K562 (cell line): ENCODE measurements at regions not wholly inside any gene's neighbourhood (a gene's known extent, or its start where the extent isn't known, plus 50 kb on each side); places are given as distances from the start of the nearest gene placed in this dataset.

ENCODE experiments used
- ATAC-seq: fragments of 200-7000 bp; cut with Tn5 transposase; 3 replicates; pipeline ENCODE4 v1.9.1; 2020; ENCODE audit warnings: moderate library complexity
- BruUV-seq: library from RNA; stranded (reverse); fragments of 400-500 nt; replicated peaks from 2 replicates; lab custom pipeline; 2021; lab: Mats Ljungman, UMichigan
- CTCF ChIA-PET: fragments of 300-600 bp; formaldehyde crosslinking; extraction: SDS; loops from one replicate; lab custom pipeline; 2021; ENCODE audit warnings: low intra/inter-chr PET ratio; lab: Yijun Ruan, JAX
- POLR2A ChIA-PET: fragments of 300-600, 350-650 bp; sonication (Branson Sonifier 250); formaldehyde crosslinking; extraction: SDS; loops from one replicate; lab custom pipeline; 2021; ENCODE audit warnings: antibody characterized with exemption, inconsistent platforms; lab: Yijun Ruan, JAX
- DNase-seq, 4 experiments: peaks; one replicate each; pipeline versions ENCODE4 v3.0.0 to v3.0.0-alpha.2; 2011 to 2018; ENCODE audit warnings: low spot score in 3 of 4, mixed read lengths in 3 of 4; ENCODE audit errors: extremely low read depth in 1 of 4
- FAIRE-seq: peaks from 2 replicates; lab custom pipeline; 2011; peaks lifted over from hg19 to GRCh38; lab: Jason Lieb, UNC
- H2AFZ ChIP-seq: 2 replicates; pipeline ENCODE4 v1.6.0; 2011; ENCODE audit warnings: low read depth, low read length, control low read depth, inconsistent platforms
- H3K27ac ChIP-seq: fragments of 200-600 bp; 3 replicates; pipeline ENCODE4 v1.8.0; 2011; ENCODE audit warnings: low read depth, mild to moderate bottlenecking, control low read depth, inconsistent platforms, low read length, moderate library complexity, mixed read lengths; ENCODE audit errors: extremely low read depth
- H3K27me3 ChIP-seq, 2 experiments: fragments of 300-600 bp in 1 of 2; 2 replicates in 1 of 2; 3 replicates in 1 of 2; pipeline versions ENCODE4 v1.6.0 to v1.8.0; 2011; ENCODE audit warnings: inconsistent platforms in 2 of 2, low read length in 2 of 2, mild to moderate bottlenecking in 1 of 2, mixed read lengths in 1 of 2, moderate library complexity in 1 of 2; ENCODE audit not compliant: control insufficient read depth in 2 of 2, insufficient read depth in 2 of 2
- H3K36me3 ChIP-seq: fragments of 300-600 bp; 3 replicates; pipeline ENCODE4 v1.8.0; 2011; ENCODE audit warnings: mild to moderate bottlenecking, low read length, inconsistent platforms; ENCODE audit not compliant: control insufficient read depth, insufficient read depth
- H3K4me1 ChIP-seq, 2 experiments: fragments of 200-600 bp in 1 of 2; replicated peaks in 1 of 2; 2 replicates in 1 of 2; 3 replicates in 1 of 2; pipeline versions ENCODE4 v1.5.1 to v1.8.0; 2011; ENCODE audit warnings: inconsistent platforms in 2 of 2, low read length in 2 of 2, mild to moderate bottlenecking in 1 of 2, mixed read lengths in 1 of 2, moderate library complexity in 1 of 2; ENCODE audit not compliant: control insufficient read depth in 2 of 2, insufficient read depth in 2 of 2
- H3K4me2 ChIP-seq: 2 replicates; pipeline ENCODE4 v1.6.1; 2011; ENCODE audit warnings: low read length, control low read depth, inconsistent platforms, mixed read lengths; ENCODE audit not compliant: insufficient read depth
- H3K4me3 ChIP-seq: fragments of 200-600 bp; sonication (generic), shearing (Covaris generic); 2 replicates; pipeline ENCODE4 v1.5.1; 2016; ENCODE audit warnings: control low read depth, inconsistent platforms
- H3K79me2 ChIP-seq: fragments of 200-600 bp; 3 replicates; pipeline ENCODE4 v1.8.0; 2011; ENCODE audit warnings: low read length, inconsistent platforms; ENCODE audit not compliant: control insufficient read depth, insufficient read depth
- H3K9ac ChIP-seq, 2 experiments: 2 replicates each; pipeline versions ENCODE4 v1.6.0 to v1.6.1; 2011; ENCODE audit warnings: low read depth in 2 of 2, low read length in 2 of 2, control low read depth in 1 of 2, inconsistent platforms in 1 of 2, mild to moderate bottlenecking in 1 of 2, mixed read lengths in 1 of 2; ENCODE audit not compliant: insufficient read depth in 1 of 2
- H3K9me1 ChIP-seq: one replicate; pipeline ENCODE4 v1.6.0; 2011; ENCODE audit warnings: inconsistent platforms, mild to moderate bottlenecking, low read length, moderate library complexity; ENCODE audit not compliant: control insufficient read depth, insufficient read depth
- H3K9me3 ChIP-seq: replicated peaks from 2 replicates; pipeline ENCODE4 v1.5.1; 2011; ENCODE audit warnings: low read depth, low read length, inconsistent platforms; ENCODE audit not compliant: control insufficient read depth, insufficient read depth
- H4K20me1 ChIP-seq: replicated peaks from 2 replicates; pipeline ENCODE4 v1.6.1; 2011; ENCODE audit warnings: low read length, inconsistent platforms, mixed read lengths; ENCODE audit not compliant: control insufficient read depth, insufficient read depth
- GATAD2B ChIP-seq: fragments of 450-650 bp; IDR thresholded peaks from 2 replicates; pipeline ENCODE4 v1.6.1; 2017; ENCODE audit warnings: mild to moderate bottlenecking, borderline replicate concordance
- HOMEZ ChIP-seq: fragments of 250-450 bp; sonication (Bioruptor Pico); IDR thresholded peaks from 2 replicates; pipeline ENCODE4 v1.4.0; 2020; ENCODE audit warnings: mild to moderate bottlenecking, moderate library complexity
- KDM4B ChIP-seq, 2 experiments: fragments of 450-650 bp in 1 of 2; sonication (generic) in 1 of 2; IDR thresholded peaks; 2 replicates each; pipeline ENCODE4 v1.6.1; 2016 to 2017; ENCODE audit warnings: borderline replicate concordance in 2 of 2, antibody characterized with exemption in 1 of 2, low read depth in 1 of 2, mild to moderate bottlenecking in 1 of 2
- MEF2D ChIP-seq: conservative IDR thresholded peaks from 2 replicates; pipeline ENCODE4 v1.6.1; 2016; ENCODE audit warnings: low read depth, missing genetic modification characterization, missing compliant biosample characterization
- POLR2AphosphoS2 ChIP-seq: IDR thresholded peaks from 2 replicates; pipeline ENCODE4 v1.6.1; 2012; ENCODE audit warnings: low read length, improper control_type of control experiment
- PRDM10 ChIP-seq: fragments of 450-650 bp; IDR thresholded peaks from 2 replicates; pipeline ENCODE4 v1.6.1; 2018; ENCODE audit not compliant: partially characterized antibody
- RFX7 ChIP-seq: fragments of 250-450 bp; sonication (Bioruptor Pico); IDR thresholded peaks from 2 replicates; pipeline ENCODE4 v1.5.1; 2021; ENCODE audit warnings: mild to moderate bottlenecking
- ZNF318 ChIP-seq, 2 experiments: fragments of 450-650 bp; IDR thresholded peaks; 2 replicates each; pipeline ENCODE4 v1.6.1; 2016; ENCODE audit warnings: mild to moderate bottlenecking in 2 of 2, borderline replicate concordance in 1 of 2, low read depth in 1 of 2, moderate library complexity in 1 of 2
- WGBS: fragments of 100-300 bp; shearing (Covaris generic); methylation state at CpG from one replicate; pipeline ENCODE4 v1.1.6; 2016; ENCODE audit warnings: low coverage, mixed read lengths; ENCODE audit not compliant: insufficient coverage; ENCODE audit errors: missing lambda C conversion rate; 5-methylcytosine and 5-hydroxymethylcytosine counted together
- in situ Hi-C: fragments of 300-500 bp; cut with MboI; formaldehyde crosslinking; loops from 4 replicates; pipeline ENCODE4 v1.15.0; 2018; ENCODE audit warnings: inconsistent platforms, mixed read lengths
- intact Hi-C: fragments of 100-400 bp; cut with micrococcal nuclease; formaldehyde crosslinking; loops from 2 replicates; pipeline ENCODE4 v1.14.2; 2022

GRCh38 chr10:91096274-91096673, 124.2 kb upstream of the PCGF5 start:
- no peaks in the 10 kb centered on the region for H3K9me1 ChIP-seq
- H3K4me3 ChIP-seq = no peak overlapping the region
- H3K9me3 ChIP-seq = peaks cover 5% of the 10 kb centered on the region
- no peak overlapping the region for H3K9ac ChIP-seq
- H2AFZ ChIP-seq = no peak overlapping the region
- H3K4me2 ChIP-seq = no peak overlapping the region
- H3K79me2 ChIP-seq = no peaks in the 10 kb centered on the region
- POLR2A ChIA-PET = no interaction called here
- H3K27ac ChIP-seq = no peak overlapping the region
- CTCF ChIA-PET = no interaction called here
- WGBS = 5% methylated on average over 3 of the region's 3 CpGs
- H4K20me1 ChIP-seq = no peaks in the 10 kb centered on the region
- no peaks in the 10 kb centered on the region for H3K36me3 ChIP-seq
- ATAC-seq = no peak
- H3K4me1 ChIP-seq = no peaks in the 10 kb centered on the region; a peak in 1 of 5 replicates
- in situ Hi-C loops = no loop called here
- intact Hi-C loops = no loop called here
- FAIRE-seq = no peak
- no peak for DNase-seq
- BruUV-seq = no TSS peak
- H3K27me3 ChIP-seq = no peaks in the 10 kb centered on the region
- TF ChIP-seq ZNF318 (IDR thresholded peaks at IDR 0.05; ENCODE audit: borderline replicate concordance in 1 of 2, low read depth in 1 of 2) (no peak), PRDM10 (no peak), MEF2D (tag) (no peak), KDM4B (IDR thresholded peaks at IDR 0.05; ENCODE audit: borderline replicate concordance in 2 of 2, low read depth in 1 of 2) (no peak), RFX7 (CRISPR knock-in tag) (no peak), GATAD2B (no peak), HOMEZ (CRISPR knock-in tag) (no peak), POLR2AphosphoS2 (no peak)
